Tibial nerve (tissue), 4 donors: ENCODE measurements at regions not wholly inside any gene's neighbourhood (a gene's known extent, or its start where the extent isn't known, plus 50 kb on each side); places are given as distances from the start of the nearest gene placed in this dataset.

ENCODE experiments used
- CTCF ChIP-seq, 5 experiments: fragments of 200-600 bp in 3 of 5; fragments of 450-650 bp in 2 of 5; sonication (generic) in 3 of 5; IDR thresholded peaks; one replicate each; pipeline ENCODE4 v1.5.1; 2016 to 2019; ENCODE audit warnings: antibody characterized with exemption in 5 of 5, mild to moderate bottlenecking in 3 of 5, moderate library complexity in 2 of 5
- EP300 ChIP-seq, 2 donors: sonication (generic); formaldehyde crosslinking; IDR thresholded peaks; one replicate each; pipeline ENCODE4 v1.6.1; 2017; ENCODE audit warnings: antibody characterized with exemption in 2 of 2, mild to moderate bottlenecking in 1 of 2
- POLR2A ChIP-seq, 2 donors: fragments of 450-650 bp; IDR thresholded peaks; one replicate each; pipeline ENCODE4 v1.6.1; 2017; ENCODE audit warnings: antibody characterized with exemption in 2 of 2, mild to moderate bottlenecking in 2 of 2, moderate library complexity in 2 of 2

DNA sequence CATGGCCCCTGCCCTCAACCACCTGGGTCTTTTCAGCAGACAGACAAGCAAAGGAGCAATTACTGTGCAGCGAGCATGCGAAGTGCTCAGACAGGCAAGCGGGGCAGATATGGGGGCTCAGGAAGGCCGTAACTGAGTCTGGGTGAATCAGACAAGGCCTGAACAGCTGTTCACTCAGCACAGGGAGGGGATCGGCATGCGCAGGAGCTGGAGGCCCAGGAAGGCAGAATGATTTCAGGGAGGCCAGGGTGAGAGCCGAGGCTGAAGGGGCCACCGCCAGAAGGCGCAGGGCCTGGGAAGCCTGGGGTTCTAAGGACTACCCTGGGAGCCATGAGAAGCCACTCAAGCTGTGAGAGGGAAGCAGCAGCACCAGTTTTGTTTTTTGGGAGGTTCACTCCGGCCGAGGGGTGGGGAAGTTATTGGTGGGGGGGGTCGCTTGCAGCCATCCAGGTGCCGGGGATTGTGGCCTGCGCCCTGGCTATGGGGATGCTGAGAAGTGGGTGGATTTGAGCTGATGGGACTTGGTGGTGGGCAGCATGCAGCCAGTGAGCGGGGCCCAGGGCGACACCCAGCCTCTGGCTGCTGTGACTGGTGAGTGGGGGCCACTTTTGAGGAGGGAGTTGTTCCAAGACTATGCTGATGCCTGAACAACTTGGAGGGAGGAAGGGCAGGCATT is 132.2 kb downstream of the TSN start:
- TF ChIP-seq CTCF (IDR thresholded peaks at IDR 0.05) = no peak
- TF ChIP-seq POLR2A (IDR thresholded peaks at IDR 0.05) = no peak
- no peak for TF ChIP-seq EP300 (IDR thresholded peaks at IDR 0.05)
